ENCODE measurements at regions not wholly inside any gene's neighbourhood (a gene's known extent, or its start where the extent isn't known, plus 50 kb on each side); places are given as distances from the start of the nearest gene placed in this dataset.
"Not testable (repeated sequence)": the region's sequence is repeated elsewhere in the genome, so short reads cannot be mapped to it uniquely, and the experiment has no call there.

DNA sequence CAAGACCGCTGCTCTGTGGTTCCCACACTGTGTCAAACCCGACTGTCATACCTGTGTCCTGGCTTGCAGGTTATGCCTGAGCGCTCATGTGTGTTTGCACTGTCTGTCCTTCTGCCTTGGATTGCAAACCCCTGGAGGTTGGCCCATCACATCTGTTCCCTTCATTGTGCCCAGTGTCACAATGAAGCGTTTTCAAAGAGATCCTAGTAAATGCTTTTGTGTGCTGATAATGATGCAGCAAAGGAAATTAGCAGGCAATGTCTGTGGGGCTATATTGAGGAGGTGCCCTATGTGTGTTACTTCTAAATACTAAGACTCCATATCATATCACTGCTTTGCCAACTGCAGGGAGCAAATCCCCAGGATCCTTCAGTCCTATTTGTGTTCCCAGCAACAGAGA lies 424.4 kb upstream of the NFIA start:
- TF ChIP-seq, protein P1, sequence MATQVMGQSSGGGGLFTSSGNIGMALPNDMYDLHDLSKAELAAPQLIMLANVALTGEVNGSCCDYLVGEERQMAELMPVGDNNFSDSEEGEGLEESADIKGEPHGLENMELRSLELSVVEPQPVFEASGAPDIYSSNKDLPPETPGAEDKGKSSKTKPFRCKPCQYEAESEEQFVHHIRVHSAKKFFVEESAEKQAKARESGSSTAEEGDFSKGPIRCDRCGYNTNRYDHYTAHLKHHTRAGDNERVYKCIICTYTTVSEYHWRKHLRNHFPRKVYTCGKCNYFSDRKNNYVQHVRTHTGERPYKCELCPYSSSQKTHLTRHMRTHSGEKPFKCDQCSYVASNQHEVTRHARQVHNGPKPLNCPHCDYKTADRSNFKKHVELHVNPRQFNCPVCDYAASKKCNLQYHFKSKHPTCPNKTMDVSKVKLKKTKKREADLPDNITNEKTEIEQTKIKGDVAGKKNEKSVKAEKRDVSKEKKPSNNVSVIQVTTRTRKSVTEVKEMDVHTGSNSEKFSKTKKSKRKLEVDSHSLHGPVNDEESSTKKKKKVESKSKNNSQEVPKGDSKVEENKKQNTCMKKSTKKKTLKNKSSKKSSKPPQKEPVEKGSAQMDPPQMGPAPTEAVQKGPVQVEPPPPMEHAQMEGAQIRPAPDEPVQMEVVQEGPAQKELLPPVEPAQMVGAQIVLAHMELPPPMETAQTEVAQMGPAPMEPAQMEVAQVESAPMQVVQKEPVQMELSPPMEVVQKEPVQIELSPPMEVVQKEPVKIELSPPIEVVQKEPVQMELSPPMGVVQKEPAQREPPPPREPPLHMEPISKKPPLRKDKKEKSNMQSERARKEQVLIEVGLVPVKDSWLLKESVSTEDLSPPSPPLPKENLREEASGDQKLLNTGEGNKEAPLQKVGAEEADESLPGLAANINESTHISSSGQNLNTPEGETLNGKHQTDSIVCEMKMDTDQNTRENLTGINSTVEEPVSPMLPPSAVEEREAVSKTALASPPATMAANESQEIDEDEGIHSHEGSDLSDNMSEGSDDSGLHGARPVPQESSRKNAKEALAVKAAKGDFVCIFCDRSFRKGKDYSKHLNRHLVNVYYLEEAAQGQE (IDR thresholded peaks at IDR 0.05; ENCODE audit: insufficient replicate concordance, low read depth): no peak
- TF ChIP-seq SPI1 (IDR thresholded peaks at IDR 0.05; ENCODE audit: borderline replicate concordance, low read depth): no peak
- no peak for TF ChIP-seq GABPA (IDR thresholded peaks at IDR 0.05; ENCODE audit: low read depth)
- TF ChIP-seq, protein P2, sequence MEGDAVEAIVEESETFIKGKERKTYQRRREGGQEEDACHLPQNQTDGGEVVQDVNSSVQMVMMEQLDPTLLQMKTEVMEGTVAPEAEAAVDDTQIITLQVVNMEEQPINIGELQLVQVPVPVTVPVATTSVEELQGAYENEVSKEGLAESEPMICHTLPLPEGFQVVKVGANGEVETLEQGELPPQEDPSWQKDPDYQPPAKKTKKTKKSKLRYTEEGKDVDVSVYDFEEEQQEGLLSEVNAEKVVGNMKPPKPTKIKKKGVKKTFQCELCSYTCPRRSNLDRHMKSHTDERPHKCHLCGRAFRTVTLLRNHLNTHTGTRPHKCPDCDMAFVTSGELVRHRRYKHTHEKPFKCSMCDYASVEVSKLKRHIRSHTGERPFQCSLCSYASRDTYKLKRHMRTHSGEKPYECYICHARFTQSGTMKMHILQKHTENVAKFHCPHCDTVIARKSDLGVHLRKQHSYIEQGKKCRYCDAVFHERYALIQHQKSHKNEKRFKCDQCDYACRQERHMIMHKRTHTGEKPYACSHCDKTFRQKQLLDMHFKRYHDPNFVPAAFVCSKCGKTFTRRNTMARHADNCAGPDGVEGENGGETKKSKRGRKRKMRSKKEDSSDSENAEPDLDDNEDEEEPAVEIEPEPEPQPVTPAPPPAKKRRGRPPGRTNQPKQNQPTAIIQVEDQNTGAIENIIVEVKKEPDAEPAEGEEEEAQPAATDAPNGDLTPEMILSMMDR (IDR thresholded peaks at IDR 0.05; ENCODE audit: insufficient read depth, low read length): no peak
- no peak for TF ChIP-seq POLR2AphosphoS5 (IDR thresholded peaks at IDR 0.05; ENCODE audit: low read depth)
- no peak overlapping the region for H3K27ac ChIP-seq (replicated peaks)
- no peak overlapping the region for H3K4me3 ChIP-seq (replicated peaks; ENCODE audit: insufficient read depth, low read length)
- no peak for DNase-seq (ENCODE audit: low read depth in 1 of 2, low spot score in 1 of 2)
- H3K27me3 ChIP-seq (ENCODE audit: insufficient read depth, poor library complexity, severe bottlenecking): no peaks in the 10 kb centered on the region

DNA sequence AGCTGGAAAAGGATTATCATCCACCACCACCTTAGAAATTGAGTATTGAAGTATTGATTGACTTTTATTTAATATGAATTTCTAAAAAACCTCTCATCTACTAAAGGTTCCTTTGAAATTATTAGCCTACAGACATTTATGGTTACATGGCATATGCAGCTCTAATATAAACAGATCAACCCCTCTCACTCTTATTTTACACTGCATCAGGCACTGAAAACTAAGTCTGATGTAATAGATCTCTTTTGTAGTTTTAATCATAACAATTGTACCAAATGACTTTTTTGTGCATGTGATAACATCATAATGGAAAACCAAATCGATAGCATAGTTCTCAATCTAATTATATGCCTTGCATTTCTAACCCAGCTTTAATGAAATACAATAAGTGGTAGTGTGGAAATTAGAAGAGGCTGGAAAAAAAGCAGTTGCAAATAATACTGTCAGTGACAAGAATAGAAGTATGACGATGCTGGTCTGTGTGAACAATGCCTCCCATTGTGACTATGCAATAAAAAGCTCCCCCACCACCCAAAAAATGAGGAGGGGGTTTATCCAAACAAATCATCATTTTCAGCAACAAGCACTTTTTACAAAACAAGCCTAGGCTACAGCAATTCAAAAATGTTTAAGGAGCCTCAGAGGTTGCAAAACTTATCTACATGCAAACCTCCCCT lies 426.5 kb upstream of the NFIA start:
- Histone ChIP-seq H3K27me3 (ENCODE audit: insufficient read depth, poor library complexity, severe bottlenecking) (no peaks in the 10 kb centered on the region), H3K27ac (replicated peaks) (no peak overlapping the region), H3K4me3 (replicated peaks; ENCODE audit: insufficient read depth, low read length) (no peak overlapping the region)
- no peak for DNase-seq (ENCODE audit: low read depth in 1 of 2, low spot score in 1 of 2)
- TF ChIP-seq, protein P2 (IDR thresholded peaks at IDR 0.05; ENCODE audit: insufficient read depth, low read length): no peak
- TF ChIP-seq SPI1 (IDR thresholded peaks at IDR 0.05; ENCODE audit: borderline replicate concordance, low read depth) (no peak), POLR2AphosphoS5 (IDR thresholded peaks at IDR 0.05; ENCODE audit: low read depth) (no peak), GABPA (IDR thresholded peaks at IDR 0.05; ENCODE audit: low read depth) (no peak)
- TF ChIP-seq, protein P1 (IDR thresholded peaks at IDR 0.05; ENCODE audit: insufficient replicate concordance, low read depth): no peak

DNA sequence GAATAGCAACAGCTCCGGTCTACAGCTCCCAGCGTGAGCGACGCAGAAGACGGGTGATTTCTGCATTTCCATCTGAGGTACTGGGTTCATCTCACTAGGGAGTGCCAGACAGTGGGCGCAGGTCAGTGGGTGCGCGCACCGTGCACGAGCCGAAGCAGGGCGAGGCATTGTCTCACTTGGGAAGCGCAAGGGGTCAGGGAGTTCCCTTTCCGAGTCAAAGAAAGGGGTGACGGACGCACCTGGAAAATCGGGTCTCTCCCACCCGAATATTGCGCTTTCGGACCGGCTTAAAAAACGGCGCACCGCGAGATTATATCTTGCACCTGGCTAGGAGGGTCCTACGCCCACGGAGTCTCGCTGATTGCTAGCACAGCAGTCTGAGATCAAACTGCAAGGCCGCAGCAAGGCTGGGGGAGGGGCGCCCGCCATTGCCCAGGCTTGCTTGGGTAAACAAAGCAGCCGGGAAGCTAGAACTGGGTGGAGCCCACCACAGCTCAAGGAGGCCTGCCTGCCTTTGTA lies 442.3 kb upstream of the NFIA start:
- not testable (repeated sequence) for H3K27me3 ChIP-seq (ENCODE audit: insufficient read depth, poor library complexity, severe bottlenecking); DNase-seq (ENCODE audit: low read depth in 1 of 2, low spot score in 1 of 2); H3K4me3 ChIP-seq (replicated peaks; ENCODE audit: insufficient read depth, low read length); H3K27ac ChIP-seq (replicated peaks)

DNA sequence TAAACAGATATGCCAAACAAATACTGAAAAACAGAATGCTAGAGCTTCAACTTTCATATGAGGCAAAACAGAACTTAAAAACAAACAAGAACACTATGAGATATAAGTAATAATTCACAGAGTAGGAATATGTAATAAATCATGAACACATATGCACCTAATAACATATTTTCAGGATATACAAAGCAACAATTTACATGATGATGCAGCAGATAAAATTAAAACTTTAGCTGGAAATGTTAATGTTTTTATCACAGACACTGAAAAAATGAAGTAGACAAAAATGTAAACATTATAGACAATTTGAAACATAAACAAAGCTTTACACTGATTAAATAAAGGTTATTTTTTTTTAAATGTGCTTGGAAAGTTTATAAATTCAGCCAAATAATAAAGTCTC lies 443.1 kb upstream of the NFIA start:
- Histone ChIP-seq H3K4me3 (replicated peaks; ENCODE audit: insufficient read depth, low read length) (no peak overlapping the region), H3K27ac (replicated peaks) (no peak overlapping the region), H3K27me3 (ENCODE audit: insufficient read depth, poor library complexity, severe bottlenecking) (no peaks in the 10 kb centered on the region)
- TF ChIP-seq POLR2AphosphoS5 (IDR thresholded peaks at IDR 0.05; ENCODE audit: low read depth): no peak
- no peak for TF ChIP-seq SPI1 (IDR thresholded peaks at IDR 0.05; ENCODE audit: borderline replicate concordance, low read depth)
- no peak for DNase-seq (ENCODE audit: low read depth in 1 of 2, low spot score in 1 of 2)

DNA sequence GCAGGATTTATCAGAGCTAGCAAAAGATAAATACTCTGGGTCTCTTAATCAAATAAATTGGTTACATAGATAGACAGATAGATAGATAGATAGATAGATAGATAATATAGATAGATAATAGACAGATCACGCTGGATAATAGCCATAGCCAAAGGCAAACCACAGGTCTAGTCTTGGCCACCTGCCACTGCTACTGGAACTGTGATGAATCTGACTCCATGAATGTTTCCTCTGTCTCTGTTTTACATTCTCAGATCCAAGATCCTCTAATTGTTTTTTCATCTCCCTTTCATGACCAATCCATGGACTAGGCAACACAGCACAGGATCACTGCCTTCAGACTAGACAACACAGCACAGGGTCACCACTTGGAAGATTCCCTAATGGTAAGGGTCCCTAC lies 444.7 kb upstream of the NFIA start:
- H3K4me3 ChIP-seq (replicated peaks; ENCODE audit: insufficient read depth, low read length): no peak overlapping the region
- DNase-seq (ENCODE audit: low read depth in 1 of 2, low spot score in 1 of 2): no peak
- no peak overlapping the region for H3K27ac ChIP-seq (replicated peaks)
- H3K27me3 ChIP-seq (ENCODE audit: insufficient read depth, poor library complexity, severe bottlenecking): no peaks in the 10 kb centered on the region
- TF ChIP-seq, protein P2 (IDR thresholded peaks at IDR 0.05; ENCODE audit: insufficient read depth, low read length): no peak
- TF ChIP-seq POLR2AphosphoS5 (IDR thresholded peaks at IDR 0.05; ENCODE audit: low read depth): no peak
- TF ChIP-seq, protein P1 (IDR thresholded peaks at IDR 0.05; ENCODE audit: insufficient replicate concordance, low read depth): no peak
- no peak for TF ChIP-seq SPI1 (IDR thresholded peaks at IDR 0.05; ENCODE audit: borderline replicate concordance, low read depth)
- no peak for TF ChIP-seq GABPA (IDR thresholded peaks at IDR 0.05; ENCODE audit: low read depth)

Measured in HL-60 (cell line).